GM10266 (cell line): ENCODE measurements at regions not wholly inside any gene's neighbourhood (a gene's known extent, or its start where the extent isn't known, plus 50 kb on each side); places are given as distances from the start of the nearest gene placed in this dataset.

ENCODE experiments used
- DNase-seq: peaks from one replicate; pipeline ENCODE4 v3.0.0; 2012; ENCODE audit errors: extremely low spot score
- CTCF ChIP-seq: IDR thresholded peaks from 2 replicates; pipeline ENCODE4 v1.5.1; 2012; ENCODE audit warnings: mild to moderate bottlenecking, low read depth; ENCODE audit not compliant: control insufficient read depth, insufficient read depth; ENCODE audit errors: missing control alignments

- DNase-seq, result no peak
- no peak for TF ChIP-seq CTCF
Observed at GRCh38 chr6:115411756-115412155, 648.9 kb downstream of the FRK start.

- no peak for DNase-seq
- TF ChIP-seq CTCF, result no peak
Observed at GRCh38 chr6:115404446-115404845, 656.2 kb downstream of the FRK start.

GRCh38 chr6:115398607-115399006 is 662.1 kb downstream of the FRK start:
- no peak for DNase-seq

GRCh38 chr6:115396112-115396906 is 664.4 kb downstream of the FRK start:
- DNase-seq, result no peak
- TF ChIP-seq CTCF, result no peak

More at GRCh38 chr6:115398607-115399006, 662.1 kb downstream of the FRK start:
- no peak for TF ChIP-seq CTCF

- DNase-seq, result no peak
- TF ChIP-seq CTCF, result no peak
Observed at GRCh38 chr6:115393821-115394220, 666.9 kb downstream of the FRK start.

GRCh38 chr6:115370202-115370601 is 690.5 kb downstream of the FRK start:
- DNase-seq, result no peak
- no peak for TF ChIP-seq CTCF

GRCh38 chr6:115365783-115366182 is 694.9 kb downstream of the FRK start:
- no peak for TF ChIP-seq CTCF

More at GRCh38 chr6:115365783-115366182, 694.9 kb downstream of the FRK start:
- no peak for DNase-seq
